ENCODE measurements at regions not wholly inside any gene's neighbourhood (a gene's known extent, or its start where the extent isn't known, plus 50 kb on each side); places are given as distances from the start of the nearest gene placed in this dataset.

DNA sequence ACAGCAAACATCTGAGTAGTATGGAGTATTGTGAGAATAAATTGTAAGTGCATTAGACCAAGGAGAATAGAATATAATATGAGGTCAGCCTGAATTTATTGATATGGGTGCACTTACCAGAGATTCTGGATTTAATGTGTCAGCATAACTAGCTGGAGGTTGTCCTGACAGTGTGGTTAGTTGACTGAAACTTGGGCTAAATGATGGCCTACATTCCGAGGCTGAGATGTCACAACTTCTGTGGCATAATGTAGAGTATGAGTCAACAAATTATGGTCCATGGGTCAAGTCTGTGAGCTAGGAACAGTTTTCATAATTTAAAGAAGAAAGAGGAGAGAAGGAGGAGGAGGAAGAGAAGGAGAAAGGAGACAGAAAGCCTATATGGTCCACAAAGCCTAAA, 127.6 kb downstream of the QPCT start:
- no peak for DNase-seq (ENCODE audit: low read depth, low spot score)

DNA sequence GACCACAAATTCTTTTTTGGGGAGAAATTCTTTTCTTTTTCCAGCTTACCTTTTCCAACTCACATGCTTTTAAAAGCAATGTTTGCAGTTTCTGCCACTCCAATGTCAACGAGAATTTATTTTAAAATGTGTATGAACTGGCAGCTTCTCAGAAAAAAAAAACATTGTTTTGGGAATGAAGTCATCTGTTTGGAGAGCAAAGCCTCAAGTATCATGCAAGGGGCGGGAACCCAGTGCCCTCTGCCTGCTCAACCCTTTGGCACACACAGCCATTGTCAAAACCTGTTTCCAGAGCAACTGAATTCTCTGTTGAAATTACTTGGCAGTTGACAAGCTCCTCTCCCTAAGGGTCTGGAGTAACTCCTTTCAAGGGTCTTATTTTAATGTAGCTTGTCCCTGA, 128.5 kb downstream of the QPCT start:
- DNase-seq (ENCODE audit: low read depth, low spot score), result no peak

DNA sequence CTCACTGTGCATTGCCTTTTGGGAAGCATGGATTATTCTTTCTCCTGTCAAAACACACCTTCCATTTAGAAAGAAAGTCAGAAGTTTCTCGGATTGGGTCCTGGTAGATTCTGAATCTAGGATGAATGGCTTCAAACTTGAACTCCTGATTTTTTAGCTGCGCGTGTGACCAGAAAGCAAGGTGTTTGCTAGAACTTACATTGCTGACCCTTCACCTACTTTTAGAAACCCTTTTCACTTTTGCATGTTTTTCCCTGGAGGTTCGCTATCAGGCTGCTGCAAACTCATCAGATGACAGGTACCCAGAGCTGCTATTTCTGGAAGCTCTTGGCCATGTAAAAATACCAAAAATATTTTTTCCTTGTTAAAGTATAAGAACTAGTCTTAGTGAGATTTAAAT, 132.0 kb downstream of the QPCT start:
- no peak for DNase-seq (ENCODE audit: low read depth, low spot score)

DNA sequence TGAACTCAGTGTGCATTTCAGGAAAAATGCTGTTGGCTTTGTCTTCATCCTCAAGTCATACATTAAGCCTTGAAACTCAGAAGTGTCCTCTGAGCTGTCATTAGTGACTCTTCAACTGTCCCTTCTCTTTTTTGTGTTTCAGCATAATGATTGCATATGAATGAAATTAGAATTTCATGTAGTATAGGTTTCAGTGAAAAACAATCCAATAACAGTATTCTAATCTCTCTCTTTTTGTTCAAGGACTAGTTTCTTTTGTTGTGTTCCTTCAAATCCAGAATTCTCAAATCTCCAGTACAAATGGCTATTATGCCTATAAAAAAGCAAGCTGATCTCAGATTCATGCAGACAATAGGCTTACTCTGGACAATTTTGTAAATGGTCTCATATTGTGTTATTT, 133.5 kb downstream of the QPCT start:
- DNase-seq (ENCODE audit: low read depth, low spot score), result no peak

DNA sequence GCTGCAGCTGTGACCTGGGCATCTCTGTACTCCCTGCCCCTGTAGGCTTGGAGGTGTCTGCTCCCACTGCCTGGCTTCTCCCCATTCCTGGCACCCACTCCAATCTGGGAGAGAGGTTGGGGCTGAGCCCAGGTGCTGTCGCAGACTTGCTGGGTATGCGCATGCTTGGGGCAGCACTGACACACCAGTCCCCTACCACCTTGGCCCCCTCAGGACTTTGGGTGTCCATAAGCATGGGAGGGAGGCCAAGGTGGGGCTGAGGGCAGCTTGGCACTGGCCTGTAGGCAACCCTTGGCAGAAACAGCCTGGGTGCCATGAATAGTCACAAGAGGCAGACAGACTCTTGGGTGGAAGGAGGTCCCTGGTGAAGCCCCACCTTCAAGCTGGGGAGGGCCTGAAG, 136.8 kb downstream of the QPCT start:
- DNase-seq (ENCODE audit: low read depth, low spot score), result no peak

DNA sequence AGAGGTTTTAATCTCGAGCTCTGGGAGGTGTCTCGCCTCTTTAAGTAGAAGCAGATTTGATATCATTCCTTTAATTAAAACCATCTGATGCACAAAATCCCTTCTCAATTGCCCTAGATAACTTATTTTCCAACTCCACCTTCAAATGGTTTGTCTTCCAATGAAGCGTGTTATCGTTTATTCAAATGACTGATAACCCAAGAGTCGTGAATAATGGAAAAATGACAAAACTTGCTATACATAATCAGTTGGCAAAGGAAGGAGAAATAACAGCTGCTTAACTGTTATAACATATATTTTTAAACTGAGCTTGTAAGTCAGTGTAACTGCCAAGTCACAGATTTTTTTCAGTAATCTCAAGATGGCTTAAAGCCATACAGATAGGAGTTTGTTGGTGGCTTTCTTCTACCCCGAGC, 144.6 kb downstream of the QPCT start:
- DNase-seq (ENCODE audit: low read depth, low spot score), result no peak

DNA sequence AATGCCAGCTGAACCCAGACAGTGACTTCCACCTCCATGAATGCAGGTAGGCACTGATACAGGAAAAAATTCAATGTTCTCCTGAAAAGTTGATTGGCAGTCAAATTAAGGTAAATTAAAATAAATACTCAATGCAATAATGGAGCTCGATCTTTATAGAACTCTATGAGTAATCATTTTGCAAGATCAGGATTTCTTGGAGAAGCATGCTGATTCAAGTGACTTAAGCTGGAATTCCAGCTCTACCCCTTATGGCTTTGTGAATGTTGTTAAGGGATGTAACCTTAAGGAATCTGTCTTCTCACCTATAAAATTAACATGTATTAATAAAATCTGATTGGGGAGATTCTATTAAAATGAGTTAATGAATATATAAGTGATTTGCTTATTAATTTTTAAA, 145.1 kb downstream of the QPCT start:
- no peak for DNase-seq (ENCODE audit: low read depth, low spot score)

DNA sequence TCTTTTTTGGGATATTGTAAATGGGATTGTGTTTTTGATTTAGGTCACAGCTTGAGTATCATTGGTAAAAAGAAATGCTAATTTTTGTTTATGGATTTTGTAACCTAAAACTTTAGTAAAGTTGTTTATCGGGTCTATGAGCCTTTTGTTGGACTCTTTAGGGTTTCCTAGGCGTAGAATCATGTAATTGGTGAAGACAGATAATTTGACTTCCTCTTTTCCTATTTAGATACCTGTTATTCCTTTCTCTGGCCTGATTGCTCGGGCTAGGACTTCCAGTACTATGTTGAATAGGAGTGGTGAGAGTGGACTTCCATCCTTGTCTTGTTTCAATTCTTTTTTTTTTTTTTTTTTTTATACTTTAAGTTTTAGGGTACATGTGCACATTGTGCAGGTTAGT, 149.0 kb downstream of the QPCT start:
- DNase-seq (ENCODE audit: low read depth, low spot score), result no peak

DNA sequence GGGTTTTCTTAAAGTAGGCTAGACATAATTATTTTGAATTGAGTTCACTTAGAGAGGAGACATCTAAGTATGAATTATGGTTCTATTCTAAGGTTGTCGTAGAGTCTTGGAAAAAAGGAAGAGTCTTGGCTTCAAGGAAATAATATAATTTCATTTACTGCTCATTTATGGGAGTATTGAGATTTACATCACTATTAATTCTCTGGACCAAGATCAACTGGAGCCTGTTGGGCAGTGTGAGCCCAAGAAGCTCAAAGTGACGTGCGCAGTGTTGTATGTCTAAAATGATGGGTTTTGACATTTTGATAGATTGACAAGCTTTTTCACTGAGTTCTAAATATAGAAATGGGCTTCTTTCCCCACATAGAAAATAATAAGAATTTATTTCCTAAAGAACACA, 154.7 kb downstream of the QPCT start:
- DNase-seq (ENCODE audit: low read depth, low spot score), result no peak

DNA sequence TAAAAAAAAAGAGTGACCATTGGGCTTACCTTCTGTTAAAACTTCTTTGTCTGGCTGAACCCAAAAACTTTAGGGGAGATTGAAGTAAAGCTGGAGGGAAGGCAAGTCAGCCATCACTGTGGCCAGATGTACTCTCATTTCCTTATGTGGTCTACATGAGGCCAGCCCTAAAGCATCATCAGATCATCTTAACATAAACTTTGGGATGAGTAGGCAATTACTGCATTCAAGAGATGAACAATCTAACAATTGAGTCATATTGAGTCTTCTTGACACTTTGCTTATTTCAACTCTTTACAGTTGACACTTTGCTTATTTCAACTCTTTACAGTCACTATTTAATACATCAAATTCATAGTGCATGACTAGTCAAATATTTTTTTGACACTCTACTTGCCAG, 155.6 kb downstream of the QPCT start:
- no peak for DNase-seq (ENCODE audit: low read depth, low spot score)

DNA sequence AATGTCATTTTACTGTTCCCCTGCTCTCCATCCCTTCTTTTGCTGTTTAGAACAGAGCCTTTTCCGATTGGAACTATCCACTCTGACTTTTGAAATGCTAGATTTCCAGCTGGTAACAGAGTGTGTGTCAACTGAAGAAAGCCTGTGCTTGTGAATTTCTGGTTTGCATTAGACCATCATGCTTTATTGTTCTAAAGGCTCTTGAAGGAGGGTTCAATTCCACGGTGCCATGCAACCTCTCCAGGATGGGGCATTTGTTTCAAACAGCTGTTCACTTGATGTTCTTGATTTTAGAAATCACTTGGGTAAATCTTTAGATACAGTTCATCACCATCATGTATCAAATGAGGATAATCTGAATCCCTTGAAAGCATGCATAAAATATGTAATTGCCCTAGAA, 156.7 kb downstream of the QPCT start:
- DNase-seq (ENCODE audit: low read depth, low spot score), result no peak

DNA sequence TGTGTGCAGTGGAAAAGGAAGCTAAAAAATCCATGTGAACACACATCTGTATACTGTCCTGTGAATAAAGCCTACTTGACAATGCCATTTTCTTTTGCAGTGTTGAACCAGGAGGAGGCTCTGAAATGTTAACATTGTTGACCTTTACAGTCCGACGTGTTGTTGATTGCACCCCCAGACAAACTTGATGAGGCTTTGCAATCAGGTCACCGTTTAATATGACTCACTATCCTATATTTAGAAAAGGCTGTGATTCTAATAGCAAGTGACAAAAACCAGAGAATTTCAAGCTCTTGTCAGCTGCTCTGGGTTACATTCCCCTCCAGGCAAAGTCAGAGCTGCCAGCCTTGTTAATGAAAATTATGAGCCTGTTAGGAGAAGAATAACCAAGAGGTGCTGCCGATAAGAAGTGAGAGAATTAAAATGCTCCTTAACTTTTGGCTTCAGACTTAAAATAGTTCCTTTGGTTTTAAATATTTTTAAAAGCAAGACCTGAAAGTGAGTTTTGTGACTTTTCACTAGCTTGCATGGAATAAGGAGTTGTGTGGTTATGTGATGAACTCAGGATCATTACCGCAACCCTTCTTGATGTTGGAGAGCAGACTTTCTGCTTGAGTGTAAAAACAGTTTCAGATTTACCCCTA, 162.1 kb downstream of the QPCT start:
- no peak for DNase-seq (ENCODE audit: low read depth, low spot score)

DNA sequence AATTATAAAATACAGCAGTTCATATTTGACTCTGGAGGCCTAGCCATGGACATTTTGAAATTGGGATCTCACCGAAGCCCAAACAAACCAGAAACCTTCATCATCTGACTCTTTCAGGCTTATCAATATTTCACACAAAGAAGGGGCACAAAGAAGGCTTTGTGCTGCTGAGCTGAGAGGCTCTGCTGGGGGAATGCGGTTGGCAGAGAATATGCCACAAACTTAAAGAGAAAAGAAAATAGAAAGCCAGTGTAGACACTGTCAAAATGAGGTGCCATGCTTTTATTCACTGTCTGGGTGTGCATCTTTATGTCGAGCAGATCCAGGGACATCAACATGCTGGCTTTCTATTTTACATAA, 162.6 kb downstream of the QPCT start:
- no peak for DNase-seq (ENCODE audit: low read depth, low spot score)

DNA sequence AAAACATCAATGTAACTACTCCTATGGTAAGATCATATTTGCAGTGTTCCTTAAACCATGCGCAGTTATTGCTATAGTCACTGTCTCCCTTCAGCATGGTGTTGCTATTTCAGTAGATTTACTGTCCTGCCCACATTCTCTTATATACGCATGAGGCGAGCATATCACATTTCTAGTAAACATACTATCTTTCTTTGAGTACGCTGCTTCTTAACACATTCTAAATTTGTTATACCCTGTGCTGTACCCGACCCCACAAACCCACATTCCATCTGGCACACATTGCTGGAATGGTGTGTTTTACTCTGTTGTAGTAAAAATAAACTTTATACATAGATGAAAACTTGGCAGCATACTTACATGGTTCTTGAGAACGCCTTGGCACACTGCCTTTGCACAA, 163.3 kb downstream of the QPCT start:
- DNase-seq (ENCODE audit: low read depth, low spot score), result no peak

DNA sequence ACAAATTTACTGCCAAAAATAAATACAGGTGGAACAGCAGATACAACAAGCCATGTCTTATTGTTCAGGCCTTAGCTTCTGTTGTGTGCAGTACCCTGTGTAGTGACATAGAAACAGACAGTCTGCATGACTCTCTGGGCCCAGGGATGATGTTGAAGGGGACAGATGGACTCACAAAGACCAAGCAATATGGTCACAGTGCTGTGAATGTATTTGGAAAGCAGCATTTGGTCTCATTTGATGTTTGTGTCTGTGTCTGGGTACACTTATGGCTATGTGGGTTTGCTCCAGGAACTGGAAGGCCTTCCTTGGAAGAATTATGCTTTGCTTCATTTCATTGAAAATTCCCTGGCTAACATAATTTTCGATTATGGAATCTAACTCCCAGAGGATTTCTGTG, 158.5 kb downstream of the CDC42EP3 start:
- DNase-seq (ENCODE audit: low read depth, low spot score), result no peak

DNA sequence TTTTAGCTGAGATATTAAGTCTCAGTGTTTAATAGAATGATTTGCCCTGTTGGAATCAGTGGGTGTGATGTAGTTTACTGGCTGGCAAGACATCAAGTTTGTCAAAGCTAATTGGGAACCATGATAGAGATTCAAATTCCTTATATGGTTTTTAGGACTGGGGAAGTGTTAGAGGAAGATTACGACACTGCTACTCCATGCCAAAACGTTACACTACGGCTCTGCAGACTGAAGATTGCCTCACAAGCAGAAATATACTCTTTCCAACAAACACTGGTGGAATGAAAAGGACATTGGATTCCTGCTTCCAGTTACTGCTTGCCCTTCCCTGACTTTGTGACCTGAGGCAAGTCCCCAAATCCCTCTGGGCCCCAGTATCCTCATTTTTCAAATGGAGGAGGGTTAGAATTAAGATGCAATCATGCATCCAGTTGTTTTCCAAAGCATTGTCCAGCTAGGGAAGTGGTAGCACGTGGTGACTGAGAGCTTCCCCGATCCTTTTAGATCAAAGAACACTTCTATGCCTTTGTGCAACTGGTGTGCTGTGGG, 147.6 kb downstream of the CDC42EP3 start:
- DNase-seq (ENCODE audit: low read depth, low spot score), result no peak

DNA sequence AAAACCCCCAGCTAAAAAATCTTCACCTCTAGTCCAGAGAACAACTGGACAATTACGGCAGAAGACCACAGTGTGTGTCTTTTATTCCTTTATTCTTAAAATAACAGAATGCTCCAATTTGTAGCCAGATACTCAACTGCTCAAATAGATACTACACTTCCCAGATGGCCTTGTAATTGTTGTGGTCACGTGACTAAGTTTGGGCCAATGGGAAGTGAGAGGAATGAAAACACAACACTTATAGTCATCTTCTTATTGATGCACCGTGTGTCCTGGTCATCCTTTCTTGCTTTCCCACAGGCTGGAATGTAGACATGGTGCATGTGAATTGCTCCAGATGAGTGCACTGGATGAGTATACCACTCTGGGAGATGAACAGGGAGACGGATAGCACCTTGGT, 145.1 kb downstream of the CDC42EP3 start:
- no peak for DNase-seq (ENCODE audit: low read depth, low spot score)

DNA sequence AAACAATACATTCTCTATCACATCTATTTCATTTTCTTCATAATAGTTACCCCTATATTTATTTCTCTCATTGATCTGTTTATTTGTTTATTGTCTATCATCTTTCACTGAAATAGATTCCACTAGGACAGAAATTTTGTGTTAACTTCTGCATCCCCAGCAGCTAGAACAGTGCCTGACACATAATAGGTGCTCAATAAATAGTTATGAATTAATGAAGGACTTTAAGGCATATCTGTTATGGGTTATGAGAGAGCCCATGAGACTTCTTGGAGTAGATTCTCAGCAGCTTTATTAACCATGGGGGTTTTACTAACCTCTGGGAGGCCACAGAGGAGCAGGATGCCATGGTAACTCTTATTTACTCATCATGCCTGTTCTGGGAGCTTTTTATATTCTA, 144.6 kb downstream of the CDC42EP3 start:
- DNase-seq (ENCODE audit: low read depth, low spot score), result no peak

DNA sequence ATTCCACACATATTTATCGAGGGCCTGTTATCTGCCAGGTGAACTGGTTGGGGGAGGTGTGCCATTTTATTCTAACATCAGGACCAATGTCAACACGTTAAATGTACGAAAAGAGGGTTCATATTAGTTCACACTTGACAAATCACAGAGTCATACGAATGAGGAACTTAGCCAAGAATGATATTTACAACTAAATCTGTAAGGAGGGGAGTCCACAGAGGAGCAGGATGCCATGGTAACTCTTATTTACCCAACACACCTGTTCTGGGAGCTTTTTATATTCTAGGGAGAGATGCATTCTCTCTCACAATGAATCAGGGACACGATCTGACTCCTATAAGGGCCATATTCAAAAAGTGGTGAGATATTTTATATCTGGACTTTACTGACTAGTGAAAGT, 144.1 kb downstream of the CDC42EP3 start:
- no peak for DNase-seq (ENCODE audit: low read depth, low spot score)

DNA sequence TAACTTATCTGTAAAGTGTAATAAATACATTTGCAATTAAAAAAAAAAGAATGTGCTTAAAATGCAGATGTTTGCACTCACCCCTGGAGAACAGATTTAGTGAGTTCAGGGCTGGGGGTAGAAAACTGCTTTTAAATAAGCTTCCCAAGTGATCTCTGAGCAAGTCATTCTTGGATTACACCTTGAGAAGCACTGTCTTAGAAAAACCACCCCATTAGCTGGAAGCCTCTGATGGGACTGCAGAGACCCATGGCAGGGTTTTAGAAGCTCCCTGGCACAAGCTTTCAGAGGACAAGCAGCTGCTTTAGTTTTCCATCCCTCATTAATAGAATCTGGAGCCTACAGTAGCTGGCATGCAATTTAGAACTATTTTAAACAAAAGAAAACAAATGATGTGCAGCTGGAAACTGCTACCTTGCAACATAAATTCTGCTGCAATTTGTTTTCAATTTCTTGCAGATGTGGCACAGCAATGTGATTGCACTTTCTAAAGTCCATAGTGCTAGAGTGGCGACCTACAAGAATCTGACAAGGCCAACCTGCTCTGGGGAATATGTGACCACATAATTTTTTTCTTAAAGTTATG, 141.5 kb downstream of the CDC42EP3 start:
- no peak for DNase-seq (ENCODE audit: low read depth, low spot score)

DNA sequence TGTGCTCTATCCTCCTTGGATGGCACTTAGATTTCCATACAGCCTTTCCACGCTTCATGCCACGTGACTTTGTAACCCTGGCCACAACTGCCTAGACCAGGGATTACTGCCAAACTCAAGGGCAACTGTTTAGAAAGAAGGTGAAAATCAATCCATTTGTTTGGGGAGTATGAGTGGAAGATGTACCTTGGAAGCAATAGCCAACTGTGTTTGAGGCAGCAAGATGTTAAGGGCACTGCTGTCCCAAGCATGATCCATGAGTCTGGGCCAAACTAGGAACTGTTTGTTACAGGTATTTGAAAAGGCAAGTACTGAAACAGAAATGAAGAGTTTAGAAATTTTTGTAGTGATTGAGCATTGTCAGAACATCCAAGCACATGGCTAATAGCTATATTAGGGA, 138.9 kb downstream of the CDC42EP3 start:
- no peak for DNase-seq (ENCODE audit: low read depth, low spot score)

DNA sequence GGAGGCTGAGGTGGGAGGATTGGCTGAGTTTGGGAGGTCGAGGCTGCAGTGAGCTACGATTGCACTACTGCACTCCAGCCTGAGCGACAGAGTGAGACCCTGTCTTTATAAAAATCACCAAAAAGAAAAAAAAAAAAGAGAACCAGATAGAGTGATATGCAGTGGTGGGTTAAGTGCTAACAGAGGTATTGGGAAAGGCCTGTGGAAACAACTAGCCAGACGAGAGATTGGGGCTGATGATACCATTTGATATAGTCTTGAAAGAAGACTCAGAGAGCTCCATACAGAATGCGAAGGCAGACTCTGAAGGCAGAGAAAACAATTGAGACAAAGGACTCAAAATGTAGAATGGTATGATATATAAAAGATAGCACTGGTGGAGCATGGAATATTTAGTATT, 134.1 kb downstream of the CDC42EP3 start:
- no peak for DNase-seq (ENCODE audit: low read depth, low spot score)

DNA sequence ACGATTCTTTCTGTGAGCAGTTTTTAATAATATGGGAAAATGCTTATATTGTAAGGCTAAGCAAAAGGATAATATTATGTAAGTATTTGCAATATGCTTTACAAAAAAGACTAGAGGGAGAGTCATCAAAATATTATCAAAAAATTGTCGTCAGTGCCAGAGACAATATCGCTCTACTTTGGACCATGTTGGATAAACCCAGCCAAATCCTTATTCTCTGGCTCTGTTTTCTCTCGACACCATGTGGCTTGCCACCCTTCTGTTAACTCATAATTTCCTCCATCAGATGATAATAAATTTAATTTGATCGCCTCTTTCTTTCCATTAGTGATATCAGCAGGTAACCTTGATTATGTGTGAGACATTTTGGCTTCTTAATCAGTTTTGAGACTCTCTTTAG, 129.9 kb downstream of the CDC42EP3 start:
- no peak for DNase-seq (ENCODE audit: low read depth, low spot score)

DNA sequence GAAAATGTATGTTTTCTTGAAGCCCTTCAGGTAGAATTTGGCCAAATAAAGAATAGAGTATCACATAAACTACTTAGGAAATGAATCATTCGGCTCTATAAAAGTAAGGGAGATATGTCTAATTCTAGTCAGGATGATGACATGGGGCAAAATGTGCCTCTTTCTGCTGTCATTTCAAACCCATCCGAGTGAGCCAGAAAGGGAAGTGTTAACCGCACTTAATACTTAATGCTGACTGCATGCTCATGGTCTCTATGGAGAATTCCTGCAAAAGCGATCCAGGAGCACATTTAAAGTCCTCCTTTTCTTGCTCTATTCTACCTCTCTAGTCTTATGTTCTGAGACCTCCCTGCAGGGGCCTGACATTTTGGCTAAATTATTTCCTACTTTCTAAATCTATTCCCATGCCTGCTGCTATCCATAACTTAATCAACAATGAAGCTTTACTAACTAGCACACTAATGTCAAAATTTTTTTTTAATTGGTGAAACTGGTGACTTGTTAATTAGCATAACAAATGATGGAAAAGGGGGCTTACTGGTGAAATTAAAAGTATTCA, 127.4 kb downstream of the CDC42EP3 start:
- DNase-seq (ENCODE audit: low read depth, low spot score), result no peak
